ENCODE measurements at regions not wholly inside any gene's neighbourhood (a gene's known extent, or its start where the extent isn't known, plus 50 kb on each side); places are given as distances from the start of the nearest gene placed in this dataset. TPM values are rescaled to one million over a fixed set of nuclear protein-coding genes. Genes with fewer than 3 reads are reported as not detected.
A peak's percentile ranks its signal among the peaks of the same experiment; 100 is the strongest.
"Not testable (repeated sequence)": the region's sequence is repeated elsewhere in the genome, so short reads cannot be mapped to it uniquely, and the experiment has no call there.

DNA sequence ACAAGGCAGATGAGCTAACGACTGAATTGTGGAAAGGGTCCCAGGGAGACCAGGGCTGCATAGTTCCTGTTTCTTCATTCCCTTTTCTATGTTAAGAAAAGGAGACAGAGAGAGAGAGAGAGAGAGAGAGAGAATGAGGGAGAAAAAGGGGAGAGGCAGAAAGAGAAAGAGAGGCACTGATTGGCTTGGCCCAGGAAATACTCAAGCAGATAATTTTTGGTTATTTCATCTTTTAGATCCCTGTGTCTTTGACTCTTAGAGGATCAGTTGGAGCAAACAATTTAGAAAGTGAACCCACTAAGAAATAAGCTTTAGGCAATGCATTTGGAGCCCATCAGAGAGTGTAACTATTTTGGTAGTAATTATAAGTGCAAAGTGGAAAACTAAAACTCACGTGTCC, 103.4 kb downstream of the CEP44 start:
- no peak overlapping the region for H3K4me2 ChIP-seq
- Mint-ChIP-seq H3K4me1 (no peaks in the 10 kb centered on the region), H3K9me3 (no peaks in the 10 kb centered on the region), H3K36me3 (no peaks in the 10 kb centered on the region), H3K27me3 (ENCODE audit: insufficient read depth, low read depth) (no peaks in the 10 kb centered on the region), H3K27ac (no peak overlapping the region), H3K4me3 (no peak overlapping the region)
- H3K27me3 ChIP-seq = no peaks in the 10 kb centered on the region
- no peaks in the 10 kb centered on the region for H3F3A ChIP-seq (ENCODE audit: low read depth)
- TF ChIP-seq EZH2 (IDR thresholded peaks at IDR 0.05) = no peak
- TF ChIP-seq EZH2phosphoT487 (IDR thresholded peaks at IDR 0.05) = no peak
- no peak for TF ChIP-seq CTCF (IDR thresholded peaks at IDR 0.05)
- H4K20me1 ChIP-seq (ENCODE audit: low read depth) = no peaks in the 10 kb centered on the region
- no peak overlapping the region for H3K27ac ChIP-seq
- no peaks in the 10 kb centered on the region for H3K36me3 ChIP-seq
- H3K79me2 ChIP-seq (ENCODE audit: low read depth) = no peaks in the 10 kb centered on the region
- no peak overlapping the region for H3K4me3 ChIP-seq
- no peaks in the 10 kb centered on the region for H3K9me3 ChIP-seq (ENCODE audit: low read depth)
- peak overlapping the region; percentile 65 for H2AFZ ChIP-seq (replicated peaks)
- H3K4me1 ChIP-seq = no peaks in the 10 kb centered on the region
- no peak overlapping the region for H3K9ac ChIP-seq
- DNase-seq (ENCODE audit: low spot score) = no peak

GRCh38 chr4:174383783-174384182, 100.1 kb downstream of the CEP44 start:
- Histone ChIP-seq H3K27ac (no peak overlapping the region), H3K36me3 (no peaks in the 10 kb centered on the region), H3K27me3 (no peaks in the 10 kb centered on the region), H3K4me2 (no peak overlapping the region), H4K20me1 (ENCODE audit: low read depth) (no peaks in the 10 kb centered on the region), H3K9me3 (ENCODE audit: low read depth) (no peaks in the 10 kb centered on the region), H3F3A (ENCODE audit: low read depth) (no peaks in the 10 kb centered on the region), H3K9ac (no peak overlapping the region), H3K4me3 (no peak overlapping the region), H3K79me2 (ENCODE audit: low read depth) (no peaks in the 10 kb centered on the region), H2AFZ (replicated peaks) (no peak overlapping the region), H3K4me1 (peaks cover 9% of the 10 kb centered on the region)
- TF ChIP-seq EZH2phosphoT487 (IDR thresholded peaks at IDR 0.05) (no peak), CTCF (IDR thresholded peaks at IDR 0.05) (no peak), EZH2 (IDR thresholded peaks at IDR 0.05) (no peak)
- Mint-ChIP-seq H3K27me3 (ENCODE audit: insufficient read depth, low read depth) (peaks cover 3% of the 10 kb centered on the region), H3K27ac (no peak overlapping the region), H3K9me3 (no peaks in the 10 kb centered on the region), H3K4me1 (peaks cover 13% of the 10 kb centered on the region), H3K36me3 (no peaks in the 10 kb centered on the region), H3K4me3 (no peak overlapping the region)
- no peak for DNase-seq (ENCODE audit: low spot score)

DNA sequence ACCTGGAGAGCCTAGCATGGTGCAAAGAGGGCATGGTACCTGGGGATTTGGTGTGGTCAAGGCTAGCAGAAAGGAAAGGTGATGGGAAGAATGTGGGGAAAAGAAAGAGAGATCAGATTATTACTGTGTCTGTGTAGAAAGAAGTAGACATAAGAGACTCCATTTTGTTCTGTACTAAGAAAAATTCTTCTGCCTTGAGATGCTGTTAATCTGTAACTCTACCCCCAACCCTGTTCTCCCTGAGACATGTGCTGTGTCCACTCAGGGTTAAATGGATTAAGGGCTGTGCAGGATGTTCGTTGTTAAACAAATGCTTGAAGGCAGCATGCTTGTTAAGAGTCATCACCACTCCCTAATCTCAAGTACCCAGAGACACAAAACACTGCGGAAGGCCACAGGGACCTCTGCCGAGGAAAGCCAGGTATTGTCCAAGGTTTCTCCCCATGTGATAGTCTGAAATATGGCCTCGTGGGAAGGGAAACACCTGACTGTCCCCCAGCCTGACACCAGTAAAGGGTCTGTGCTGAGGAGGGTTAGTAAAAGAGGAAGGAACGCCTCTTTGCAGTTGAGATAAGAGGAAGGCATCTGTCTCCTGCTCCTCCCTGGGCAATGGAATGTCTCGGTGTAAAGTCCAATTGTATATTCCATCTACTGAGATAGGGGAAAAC, 99.4 kb downstream of the CEP44 start:
- H3K9me3 ChIP-seq (ENCODE audit: low read depth); H3K4me3 ChIP-seq; H3K79me2 ChIP-seq (ENCODE audit: low read depth); H3K27ac Mint-ChIP-seq; H2AFZ ChIP-seq (replicated peaks); H3K36me3 ChIP-seq; H3K36me3 Mint-ChIP-seq; H3K4me3 Mint-ChIP-seq; H3K4me2 ChIP-seq; H3K27me3 Mint-ChIP-seq (ENCODE audit: insufficient read depth, low read depth); H3K9ac ChIP-seq; DNase-seq (ENCODE audit: low spot score); H3K4me1 ChIP-seq; H3K27ac ChIP-seq; H3F3A ChIP-seq (ENCODE audit: low read depth); H3K27me3 ChIP-seq; H3K9me3 Mint-ChIP-seq; H4K20me1 ChIP-seq (ENCODE audit: low read depth): not testable (repeated sequence)
- H3K4me1 Mint-ChIP-seq = peaks cover 13% of the 10 kb centered on the region

Small RNAs in the stretch of these regions (microRNA-seq; reads per million reads assigned to microRNA genes)
- not detected for gene MIR4276

Small RNAs in the stretch of these regions (small RNA-seq; reads per million reads assigned to genes)
- not detected for gene MIR4276
